ENCODE measurements at regions not wholly inside any gene's neighbourhood (a gene's known extent, or its start where the extent isn't known, plus 50 kb on each side); places are given as distances from the start of the nearest gene placed in this dataset.
A peak's percentile ranks its signal among the peaks of the same experiment; 100 is the strongest.

DNA sequence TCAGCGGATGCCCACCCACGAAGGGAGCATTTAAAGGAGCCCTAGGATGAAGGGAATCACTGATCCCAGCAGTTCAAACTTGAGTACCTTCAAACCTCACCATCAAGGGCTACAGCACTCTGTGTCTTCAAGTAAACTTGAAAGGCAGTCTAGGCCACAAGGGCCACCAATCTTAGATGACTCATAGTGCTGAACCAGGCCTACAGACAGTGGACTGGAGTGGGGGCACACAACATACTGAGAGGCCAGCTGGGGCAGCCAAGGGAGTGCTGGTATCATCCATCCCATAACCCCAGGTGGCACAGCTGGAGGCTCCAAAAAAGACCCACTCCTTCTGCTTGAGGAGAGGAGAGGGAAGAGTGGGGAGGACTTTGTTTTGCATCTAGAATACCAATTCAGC, 345.4 kb downstream of the DUSP10 start:
- Histone ChIP-seq H3K4me3 (no peak overlapping the region), H3K9me3 (replicated peaks) (peaks cover 19% of the 10 kb centered on the region), H3K36me3 (no peaks in the 10 kb centered on the region), H3K27me3 (ENCODE audit: low read depth) (no peaks in the 10 kb centered on the region), H3K27ac (replicated peaks) (no peak overlapping the region), H3K4me1 (peaks cover 17% of the 10 kb centered on the region)
- TF ChIP-seq, protein P1, sequence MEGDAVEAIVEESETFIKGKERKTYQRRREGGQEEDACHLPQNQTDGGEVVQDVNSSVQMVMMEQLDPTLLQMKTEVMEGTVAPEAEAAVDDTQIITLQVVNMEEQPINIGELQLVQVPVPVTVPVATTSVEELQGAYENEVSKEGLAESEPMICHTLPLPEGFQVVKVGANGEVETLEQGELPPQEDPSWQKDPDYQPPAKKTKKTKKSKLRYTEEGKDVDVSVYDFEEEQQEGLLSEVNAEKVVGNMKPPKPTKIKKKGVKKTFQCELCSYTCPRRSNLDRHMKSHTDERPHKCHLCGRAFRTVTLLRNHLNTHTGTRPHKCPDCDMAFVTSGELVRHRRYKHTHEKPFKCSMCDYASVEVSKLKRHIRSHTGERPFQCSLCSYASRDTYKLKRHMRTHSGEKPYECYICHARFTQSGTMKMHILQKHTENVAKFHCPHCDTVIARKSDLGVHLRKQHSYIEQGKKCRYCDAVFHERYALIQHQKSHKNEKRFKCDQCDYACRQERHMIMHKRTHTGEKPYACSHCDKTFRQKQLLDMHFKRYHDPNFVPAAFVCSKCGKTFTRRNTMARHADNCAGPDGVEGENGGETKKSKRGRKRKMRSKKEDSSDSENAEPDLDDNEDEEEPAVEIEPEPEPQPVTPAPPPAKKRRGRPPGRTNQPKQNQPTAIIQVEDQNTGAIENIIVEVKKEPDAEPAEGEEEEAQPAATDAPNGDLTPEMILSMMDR (IDR thresholded peaks at IDR 0.05; ENCODE audit: borderline replicate concordance): no peak
- intact Hi-C loops (cut with micrococcal nuclease): no loop called here
- no peak for DNase-seq

DNA sequence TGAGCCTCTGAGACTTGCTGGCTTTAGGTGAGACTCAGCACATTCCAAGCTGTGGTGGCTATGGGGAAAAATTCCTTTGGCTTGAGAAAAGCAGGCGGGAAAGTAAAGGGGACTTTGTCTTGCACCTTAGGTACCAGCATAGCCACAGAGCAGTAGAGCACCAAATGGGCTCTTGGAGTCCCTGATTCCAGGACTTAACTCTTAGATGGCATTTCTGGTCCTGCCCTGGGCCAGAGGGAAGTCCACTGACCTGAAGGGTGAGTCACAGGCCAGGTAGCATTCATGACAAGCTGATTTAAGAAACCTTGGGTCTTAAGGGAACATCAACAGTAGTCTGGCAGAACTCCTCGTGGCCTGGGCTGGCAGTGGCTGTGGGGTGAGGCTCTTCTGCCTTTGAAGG, 344.7 kb downstream of the DUSP10 start:
- Histone ChIP-seq H3K27ac (replicated peaks) (no peak overlapping the region), H3K9me3 (replicated peaks) (peaks cover 21% of the 10 kb centered on the region), H3K4me3 (no peak overlapping the region), H3K27me3 (ENCODE audit: low read depth) (no peaks in the 10 kb centered on the region), H3K4me1 (peaks cover 17% of the 10 kb centered on the region), H3K36me3 (no peaks in the 10 kb centered on the region)
- TF ChIP-seq, protein P1 (IDR thresholded peaks at IDR 0.05; ENCODE audit: borderline replicate concordance): no peak
- DNase-seq: no peak
- intact Hi-C loops (cut with micrococcal nuclease): no loop called here

DNA sequence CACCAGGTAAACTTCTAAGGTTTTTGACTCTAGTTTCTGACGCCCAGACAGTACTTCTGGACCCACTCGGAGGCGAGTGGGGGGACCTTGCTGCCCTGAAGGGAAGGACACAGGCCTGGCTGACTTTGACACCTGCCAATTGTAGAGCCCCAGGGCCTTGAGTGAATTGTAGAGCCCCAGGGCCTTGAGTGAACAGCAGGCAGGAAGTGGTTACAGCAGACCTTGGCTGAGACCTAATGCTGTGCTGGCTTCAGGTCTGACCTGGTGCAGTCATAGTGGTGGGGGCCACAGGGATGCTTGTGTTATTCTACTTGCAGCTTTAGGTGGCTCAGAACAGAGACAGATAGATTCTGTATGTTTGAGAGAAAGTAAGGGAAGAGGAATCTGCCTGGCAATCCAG, 344.3 kb downstream of the DUSP10 start:
- H3K4me1 ChIP-seq: peaks cover 16% of the 10 kb centered on the region
- TF ChIP-seq, protein P1 (IDR thresholded peaks at IDR 0.05; ENCODE audit: borderline replicate concordance): no peak
- intact Hi-C loops (cut with micrococcal nuclease): no loop called here
- H3K27ac ChIP-seq (replicated peaks): no peak overlapping the region
- H3K4me3 ChIP-seq: no peak overlapping the region
- H3K36me3 ChIP-seq: no peaks in the 10 kb centered on the region
- H3K9me3 ChIP-seq (replicated peaks): peaks cover 21% of the 10 kb centered on the region
- no peaks in the 10 kb centered on the region for H3K27me3 ChIP-seq (ENCODE audit: low read depth)
- DNase-seq: no peak

DNA sequence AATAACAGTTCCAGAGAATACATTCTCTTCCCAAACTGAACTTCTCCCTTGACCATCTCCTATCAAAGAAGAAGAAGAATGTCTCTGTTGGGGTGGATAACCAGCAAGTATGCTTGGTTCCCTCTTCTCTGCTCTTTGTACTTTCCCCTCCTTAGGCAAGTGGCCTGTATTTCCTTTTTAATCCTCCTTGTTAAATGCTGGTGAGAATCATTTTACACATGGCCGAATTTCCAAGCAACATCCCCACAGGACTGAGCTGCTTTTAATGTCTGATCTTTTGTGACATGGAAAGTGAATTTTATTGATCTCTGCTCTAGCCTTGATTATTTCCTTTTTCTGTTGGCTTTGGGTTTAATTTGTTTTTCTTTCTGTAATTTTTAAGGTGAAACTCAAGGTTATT, 336.7 kb downstream of the DUSP10 start:
- TF ChIP-seq, protein P1 (IDR thresholded peaks at IDR 0.05; ENCODE audit: borderline replicate concordance): no peak
- Histone ChIP-seq H3K27me3 (ENCODE audit: low read depth) (no peaks in the 10 kb centered on the region), H3K36me3 (no peaks in the 10 kb centered on the region), H3K4me1 (no peaks in the 10 kb centered on the region), H3K9me3 (replicated peaks) (peaks cover 5% of the 10 kb centered on the region), H3K27ac (replicated peaks) (no peak overlapping the region), H3K4me3 (no peak overlapping the region)
- DNase-seq: no peak
- intact Hi-C loops (cut with micrococcal nuclease): no loop called here

DNA sequence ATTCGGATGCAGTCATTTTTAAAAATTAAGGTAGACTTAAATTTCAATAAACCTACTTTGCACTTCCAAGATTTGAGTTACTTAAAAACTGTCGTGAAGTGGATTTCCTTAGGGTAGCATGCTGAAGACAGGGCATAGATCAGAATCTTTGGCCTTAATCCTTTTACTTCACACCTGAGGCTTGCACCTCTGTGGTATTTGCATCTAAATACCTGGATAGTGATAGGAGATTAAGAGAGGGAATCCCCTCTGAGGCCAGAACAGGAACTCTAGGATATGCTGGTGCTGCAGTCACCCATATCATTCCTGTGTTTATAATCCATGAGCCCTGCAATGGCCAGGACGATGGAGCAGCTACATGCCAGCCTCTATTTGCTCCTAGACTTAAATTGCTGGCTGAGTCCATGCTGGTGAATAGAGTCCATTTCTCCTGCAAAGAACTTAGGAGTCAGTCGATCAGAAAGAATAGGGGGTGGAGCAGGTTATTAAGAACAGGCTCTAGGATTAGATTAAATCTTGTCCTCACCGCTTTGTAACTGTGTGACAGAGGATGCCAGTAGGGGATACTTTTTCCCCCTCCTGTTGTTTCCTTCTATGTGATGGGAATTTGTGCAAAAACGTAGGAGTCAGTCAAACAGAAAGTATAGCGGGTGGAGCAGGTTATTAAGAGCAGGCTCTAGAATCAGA, 333.6 kb downstream of the DUSP10 start:
- Histone ChIP-seq H3K4me1 (no peaks in the 10 kb centered on the region), H3K9me3 (replicated peaks) (no peaks in the 10 kb centered on the region), H3K27ac (replicated peaks) (peak overlapping the region; percentile 21), H3K4me3 (no peak overlapping the region), H3K27me3 (ENCODE audit: low read depth) (no peaks in the 10 kb centered on the region), H3K36me3 (no peaks in the 10 kb centered on the region)
- DNase-seq: no peak
- TF ChIP-seq, protein P1 (IDR thresholded peaks at IDR 0.05; ENCODE audit: borderline replicate concordance): no peak
- intact Hi-C loops (cut with micrococcal nuclease): no loop called here
